HEK293T (cell line): ENCODE measurements at regions not wholly inside any gene's neighbourhood (a gene's known extent, or its start where the extent isn't known, plus 50 kb on each side); places are given as distances from the start of the nearest gene placed in this dataset.

Source experiments
- BHLHE40 ChIP-seq: fragments of 450-650 bp; IDR thresholded peaks from 2 replicates; pipeline ENCODE4 v1.6.1; 2016; ENCODE audit warnings: mild to moderate bottlenecking, moderate library complexity, borderline replicate concordance
- CTBP1 ChIP-seq: fragments of 450-650 bp; IDR thresholded peaks from 2 replicates; pipeline ENCODE4 v1.6.1; 2016; ENCODE audit warnings: borderline replicate concordance
- FOXA1 ChIP-seq: fragments of 450-650 bp; IDR thresholded peaks from 2 replicates; pipeline ENCODE4 v1.6.1; 2016; ENCODE audit warnings: mild to moderate bottlenecking
- FOXK2 ChIP-seq: fragments of 450-650 bp; IDR thresholded peaks from 2 replicates; pipeline ENCODE4 v1.6.1; 2016; ENCODE audit warnings: mild to moderate bottlenecking
- FOXM1 ChIP-seq: fragments of 450-650 bp; IDR thresholded peaks from 2 replicates; pipeline ENCODE4 v1.6.1; 2017; ENCODE audit warnings: mild to moderate bottlenecking, borderline replicate concordance
- HDGF ChIP-seq: fragments of 450-650 bp; IDR thresholded peaks from 2 replicates; pipeline ENCODE4 v1.6.1; 2017; ENCODE audit warnings: antibody characterized with exemption, borderline replicate concordance
- L3MBTL2 ChIP-seq: fragments of 450-650 bp; conservative IDR thresholded peaks from 2 replicates; pipeline ENCODE4 v1.6.1; 2016; ENCODE audit warnings: mild to moderate bottlenecking
- SP1 ChIP-seq: fragments of 450-650 bp; IDR thresholded peaks from 2 replicates; pipeline ENCODE4 v1.6.1; 2017
- TARDBP ChIP-seq: fragments of 450-650 bp; IDR thresholded peaks from 2 replicates; pipeline ENCODE4 v1.6.1; 2016
- TF ChIP-seq, protein P1 (sequence below): fragments of 450-650 bp; IDR thresholded peaks from 2 replicates; pipeline ENCODE4 v1.6.1; 2016

DNA sequence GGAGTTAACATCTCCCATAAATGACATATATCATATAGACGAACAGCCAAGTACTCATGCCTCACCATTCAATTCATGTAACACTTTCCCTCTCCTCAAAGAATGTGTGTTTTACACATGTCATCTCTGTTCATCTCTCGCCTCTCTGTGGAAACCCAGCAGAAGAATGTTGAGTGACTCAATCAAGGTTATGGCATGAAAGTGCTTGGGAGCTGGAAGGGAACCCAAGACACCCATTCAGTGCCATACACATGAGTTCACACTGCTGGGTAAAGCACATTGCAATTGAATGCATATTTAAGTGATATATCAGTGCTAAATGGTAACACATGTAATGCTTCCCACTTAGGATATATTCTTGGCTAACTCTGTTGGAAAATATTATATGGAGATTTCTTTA lies 322.9 kb downstream of the PTEN start:
- no peak for TF ChIP-seq FOXM1
- no peak for TF ChIP-seq BHLHE40
- no peak for TF ChIP-seq FOXK2
- TF ChIP-seq, protein P1, sequence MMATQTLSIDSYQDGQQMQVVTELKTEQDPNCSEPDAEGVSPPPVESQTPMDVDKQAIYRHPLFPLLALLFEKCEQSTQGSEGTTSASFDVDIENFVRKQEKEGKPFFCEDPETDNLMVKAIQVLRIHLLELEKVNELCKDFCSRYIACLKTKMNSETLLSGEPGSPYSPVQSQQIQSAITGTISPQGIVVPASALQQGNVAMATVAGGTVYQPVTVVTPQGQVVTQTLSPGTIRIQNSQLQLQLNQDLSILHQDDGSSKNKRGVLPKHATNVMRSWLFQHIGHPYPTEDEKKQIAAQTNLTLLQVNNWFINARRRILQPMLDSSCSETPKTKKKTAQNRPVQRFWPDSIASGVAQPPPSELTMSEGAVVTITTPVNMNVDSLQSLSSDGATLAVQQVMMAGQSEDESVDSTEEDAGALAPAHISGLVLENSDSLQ, result no peak
- TF ChIP-seq TARDBP, result no peak
- TF ChIP-seq CTBP1, result no peak
- no peak for TF ChIP-seq L3MBTL2
- TF ChIP-seq HDGF, result no peak
- no peak for TF ChIP-seq SP1
- TF ChIP-seq FOXA1, result no peak
